ENCODE measurements at regions not wholly inside any gene's neighbourhood (a gene's known extent, or its start where the extent isn't known, plus 50 kb on each side); places are given as distances from the start of the nearest gene placed in this dataset.
"Not testable (repeated sequence)": the region's sequence is repeated elsewhere in the genome, so short reads cannot be mapped to it uniquely, and the experiment has no call there.

DNA sequence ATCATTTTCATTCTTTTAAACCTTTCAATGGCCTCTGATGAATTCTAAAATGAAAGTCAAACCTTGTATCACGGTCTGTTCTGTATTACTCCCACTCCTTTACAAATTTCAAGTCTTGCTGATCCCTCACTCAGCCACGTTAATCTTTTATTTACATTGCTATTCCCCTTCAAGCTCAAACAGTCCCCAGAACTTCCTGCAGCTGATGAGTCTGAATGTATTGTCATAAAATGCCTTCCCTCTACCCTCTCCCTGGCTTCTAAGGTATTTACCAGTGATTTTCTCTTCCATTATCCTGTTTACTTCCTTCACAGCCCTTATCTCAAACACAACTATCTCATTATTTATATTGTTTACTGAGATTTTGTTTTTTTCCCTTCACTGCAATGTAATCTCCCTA lies 562.3 kb upstream of the C9orf72 start:
- Mint-ChIP-seq H3K27me3 (no peaks in the 10 kb centered on the region), H3K9me3 (ENCODE audit: low read depth) (no peaks in the 10 kb centered on the region), H3K36me3 (no peaks in the 10 kb centered on the region), H3K27ac (no peak overlapping the region), H3K4me3 (no peak overlapping the region), H3K4me1 (no peaks in the 10 kb centered on the region)
- CTCF ChIA-PET = no interaction called here
- ATAC-seq = no peak
- no peak for DNase-seq

DNA sequence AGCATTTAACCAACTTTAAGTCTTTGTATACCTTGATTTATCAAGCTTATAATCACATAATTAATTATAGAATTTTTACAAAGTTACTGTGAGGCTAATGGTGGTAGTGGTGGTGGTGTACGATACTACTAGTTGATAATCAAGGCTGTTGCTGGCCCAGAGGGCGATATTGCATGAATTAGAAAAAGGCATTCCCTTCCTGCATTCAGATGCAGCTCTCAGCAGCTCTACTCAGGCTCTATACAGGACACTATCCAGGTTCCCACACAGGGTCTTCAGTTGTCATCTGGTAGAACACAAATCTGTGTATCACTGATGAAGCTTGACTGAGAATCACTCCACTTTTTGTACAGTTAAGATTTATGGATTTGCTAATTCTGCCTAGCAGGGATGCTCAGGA lies 562.8 kb upstream of the C9orf72 start:
- Mint-ChIP-seq H3K4me1 (no peaks in the 10 kb centered on the region), H3K9me3 (ENCODE audit: low read depth) (no peaks in the 10 kb centered on the region), H3K27me3 (no peaks in the 10 kb centered on the region), H3K36me3 (no peaks in the 10 kb centered on the region), H3K27ac (no peak overlapping the region), H3K4me3 (no peak overlapping the region)
- DNase-seq (no peak), ATAC-seq (no peak)
- CTCF ChIA-PET = no interaction called here

DNA sequence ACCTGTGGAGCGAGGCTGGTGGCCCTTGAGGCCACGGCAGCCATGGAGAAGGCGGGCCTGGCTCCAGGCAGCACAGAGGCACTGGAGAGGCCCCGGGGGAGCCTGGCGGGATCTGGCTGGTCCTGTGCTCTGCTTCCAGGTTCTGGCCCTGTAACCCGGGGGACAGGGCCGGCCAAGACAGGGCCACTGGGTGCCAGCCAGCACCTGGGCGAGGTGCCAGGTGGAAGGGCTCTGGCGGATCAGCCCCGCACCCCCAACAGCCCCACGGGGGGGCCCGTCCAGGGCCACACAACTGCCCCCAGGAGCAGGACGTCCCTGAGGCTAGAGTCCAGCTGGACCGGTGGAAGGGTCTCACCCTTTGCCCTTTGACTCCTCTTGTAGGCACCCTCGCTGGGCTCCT lies 574.1 kb upstream of the C9orf72 start:
- H3K27ac Mint-ChIP-seq; ATAC-seq; H3K4me3 Mint-ChIP-seq; DNase-seq; H3K9me3 Mint-ChIP-seq (ENCODE audit: low read depth); H3K4me1 Mint-ChIP-seq; CTCF ChIA-PET; H3K36me3 Mint-ChIP-seq; H3K27me3 Mint-ChIP-seq: not testable (repeated sequence)

DNA sequence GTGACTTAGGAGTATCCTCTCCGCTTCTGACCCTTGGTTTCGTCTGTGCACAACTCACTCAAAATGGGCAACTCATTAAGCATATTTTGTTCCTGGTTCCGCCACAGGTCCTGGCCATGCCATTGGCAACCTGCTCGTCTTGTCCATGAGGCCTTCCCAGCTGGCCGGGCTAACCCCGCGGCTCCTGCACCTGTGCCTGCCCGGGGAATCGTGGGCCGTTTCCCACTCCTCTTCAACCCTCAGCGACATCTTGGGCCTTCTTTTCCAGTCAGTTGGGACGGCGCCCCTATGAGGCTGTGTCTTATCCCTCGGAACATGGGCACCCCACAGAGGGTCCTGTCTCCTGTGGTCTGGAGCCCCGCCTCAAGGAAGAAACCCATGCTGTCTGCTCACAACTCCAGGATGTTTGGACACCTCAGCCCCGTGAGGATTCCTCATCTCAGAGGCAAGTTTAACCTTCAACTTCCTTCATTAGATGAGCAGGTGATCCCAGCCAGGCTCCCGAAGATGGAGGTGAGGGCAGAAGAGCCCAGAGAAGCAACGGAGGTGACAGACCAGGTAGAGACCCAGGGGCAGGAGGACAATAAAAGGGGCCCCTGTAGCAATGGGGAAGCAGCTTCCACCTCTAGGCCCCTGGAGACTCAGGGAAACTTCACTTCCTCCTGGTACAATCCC lies 574.8 kb upstream of the C9orf72 start:
- CTCF ChIA-PET; H3K4me1 Mint-ChIP-seq; H3K27ac Mint-ChIP-seq; H3K27me3 Mint-ChIP-seq; DNase-seq; H3K36me3 Mint-ChIP-seq; ATAC-seq; H3K4me3 Mint-ChIP-seq; H3K9me3 Mint-ChIP-seq (ENCODE audit: low read depth): not testable (repeated sequence)

DNA sequence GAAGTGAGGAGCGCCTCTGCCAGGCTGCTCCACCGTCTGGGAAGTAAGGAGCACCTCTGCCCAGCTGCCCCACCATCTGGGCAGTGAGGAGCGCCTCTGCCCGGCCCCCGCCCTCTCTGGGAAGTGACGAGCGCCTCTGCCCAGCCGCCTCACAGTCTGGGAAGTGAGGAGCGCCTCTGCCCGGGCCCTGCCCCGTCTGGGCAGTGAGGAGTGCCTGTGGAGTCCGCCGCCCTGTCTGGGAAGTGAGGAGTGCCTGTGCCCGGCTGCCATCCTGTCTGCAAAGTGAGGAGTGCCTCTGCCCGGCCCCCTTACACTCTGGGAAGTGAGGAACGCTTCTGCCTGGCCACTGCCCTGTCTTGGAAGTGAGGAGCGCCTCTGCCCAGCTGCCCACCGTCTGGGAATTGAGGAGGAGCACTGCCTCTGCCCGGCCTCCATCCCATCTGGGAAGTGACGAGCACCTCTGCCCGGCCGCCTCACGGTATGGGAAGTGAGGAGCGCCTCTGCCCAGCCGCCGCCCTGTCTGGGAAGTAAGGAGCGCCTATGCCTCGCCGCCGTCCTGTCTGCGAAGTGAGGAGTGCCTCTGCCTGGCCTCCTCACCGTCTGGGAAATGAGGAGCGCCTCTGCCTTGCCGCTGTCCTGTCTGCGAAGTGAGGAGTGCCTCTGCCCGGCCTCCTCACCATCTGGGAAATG lies 576.2 kb upstream of the C9orf72 start:
- H3K4me3 Mint-ChIP-seq; DNase-seq; H3K27ac Mint-ChIP-seq; ATAC-seq; H3K36me3 Mint-ChIP-seq; H3K27me3 Mint-ChIP-seq; CTCF ChIA-PET; H3K4me1 Mint-ChIP-seq; H3K9me3 Mint-ChIP-seq (ENCODE audit: low read depth): not testable (repeated sequence)

DNA sequence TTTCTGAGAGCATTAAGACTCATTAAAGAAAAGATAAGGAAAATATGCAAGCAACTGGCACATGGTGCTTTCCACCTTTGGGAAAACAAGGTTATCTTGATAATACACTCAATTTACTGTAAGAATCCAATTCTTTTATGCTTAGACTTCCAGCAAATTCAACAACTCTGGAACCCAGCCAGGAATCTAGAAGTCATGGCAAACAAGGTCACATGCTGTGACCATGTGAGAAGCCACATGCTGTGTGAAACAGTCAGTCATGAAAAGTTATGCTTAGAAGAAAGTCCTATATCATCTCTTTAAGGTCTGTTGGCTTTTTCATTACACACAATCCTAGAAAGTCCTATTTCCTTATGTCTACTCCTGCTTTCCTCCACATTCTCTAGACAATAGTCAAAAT lies 581.8 kb upstream of the C9orf72 start:
- no peak for ATAC-seq

DNA sequence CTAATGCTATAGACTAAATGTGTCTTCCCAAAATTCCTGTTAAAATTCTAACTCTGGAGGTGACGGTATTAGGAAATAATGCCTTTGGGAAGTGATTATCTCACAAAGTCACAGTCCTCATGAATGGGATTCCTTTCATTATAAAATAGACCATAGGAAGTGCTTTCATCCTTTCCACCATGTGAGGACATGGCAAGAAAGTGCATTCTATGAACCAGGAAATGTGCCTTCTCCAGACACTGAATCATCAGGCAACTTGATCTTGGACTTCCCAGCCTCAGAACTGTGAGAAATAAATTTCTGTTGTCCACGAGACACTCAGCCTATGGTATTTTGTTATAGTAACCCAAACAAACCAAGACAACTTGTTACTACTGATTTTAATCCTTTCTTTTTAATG lies 582.4 kb upstream of the C9orf72 start:
- Mint-ChIP-seq H3K9me3 (ENCODE audit: low read depth) (no peaks in the 10 kb centered on the region), H3K4me1 (no peaks in the 10 kb centered on the region), H3K27me3 (no peaks in the 10 kb centered on the region), H3K4me3 (no peak overlapping the region), H3K27ac (no peak overlapping the region), H3K36me3 (no peaks in the 10 kb centered on the region)
- DNase-seq = no peak
- ATAC-seq = no peak
- CTCF ChIA-PET = no interaction called here

More for the DNA sequence above, 581.8 kb upstream of the C9orf72 start:
- no peaks in the 10 kb centered on the region for H3K36me3 Mint-ChIP-seq
- H3K9me3 Mint-ChIP-seq (ENCODE audit: low read depth) = no peaks in the 10 kb centered on the region
- DNase-seq = no peak
- no peak overlapping the region for H3K4me3 Mint-ChIP-seq
- CTCF ChIA-PET = no interaction called here
- H3K27ac Mint-ChIP-seq = no peak overlapping the region
- H3K27me3 Mint-ChIP-seq = no peaks in the 10 kb centered on the region
- H3K4me1 Mint-ChIP-seq = no peaks in the 10 kb centered on the region

DNA sequence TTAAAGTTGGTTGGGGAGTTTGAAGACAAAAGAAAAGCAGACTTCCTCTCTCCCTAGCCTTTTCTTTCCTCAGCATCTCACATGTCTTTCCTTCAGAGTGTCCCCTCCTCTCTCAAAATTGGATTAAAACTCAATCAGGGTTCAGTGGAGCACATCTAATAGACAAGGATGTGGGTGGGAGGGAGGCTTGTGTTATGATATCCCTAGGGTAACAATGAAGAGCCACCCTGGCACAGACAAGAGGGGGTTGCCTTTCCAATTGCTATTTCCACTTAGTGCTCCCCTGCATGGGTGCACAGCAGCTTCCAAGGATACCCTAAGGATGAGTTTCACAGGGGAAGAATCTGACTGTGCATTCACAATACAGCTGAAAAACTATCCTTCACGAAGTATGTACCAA lies 585.2 kb upstream of the C9orf72 start:
- Mint-ChIP-seq H3K4me3 (no peak overlapping the region), H3K9me3 (ENCODE audit: low read depth) (no peaks in the 10 kb centered on the region), H3K27me3 (no peaks in the 10 kb centered on the region), H3K36me3 (no peaks in the 10 kb centered on the region), H3K4me1 (no peaks in the 10 kb centered on the region), H3K27ac (no peak overlapping the region)
- CTCF ChIA-PET = no interaction called here
- DNase-seq = no peak
- no peak for ATAC-seq

DNA sequence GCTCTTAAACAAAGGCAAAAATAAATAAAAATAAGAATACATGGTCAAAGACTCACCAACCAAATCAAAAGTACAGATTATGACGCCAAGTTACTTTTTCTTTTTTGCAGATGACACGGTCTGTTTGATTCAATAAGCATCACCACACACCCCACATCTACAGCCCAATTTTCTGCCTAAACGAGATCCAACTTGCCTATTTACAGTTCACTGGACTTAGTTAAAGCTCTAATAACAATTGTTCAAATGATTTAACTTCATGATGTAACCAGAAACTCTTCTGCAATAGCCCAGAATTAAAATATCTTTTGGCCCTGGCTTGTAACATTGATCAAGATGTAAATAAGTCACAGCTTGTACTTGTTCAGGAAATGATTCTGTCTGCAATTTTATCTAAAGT lies 590.3 kb upstream of the C9orf72 start:
- Mint-ChIP-seq H3K9me3 (ENCODE audit: low read depth) (no peaks in the 10 kb centered on the region), H3K4me3 (no peak overlapping the region), H3K27ac (no peak overlapping the region), H3K4me1 (no peaks in the 10 kb centered on the region), H3K36me3 (no peaks in the 10 kb centered on the region), H3K27me3 (no peaks in the 10 kb centered on the region)
- CTCF ChIA-PET = no interaction called here
- ATAC-seq (no peak), DNase-seq (no peak)

DNA sequence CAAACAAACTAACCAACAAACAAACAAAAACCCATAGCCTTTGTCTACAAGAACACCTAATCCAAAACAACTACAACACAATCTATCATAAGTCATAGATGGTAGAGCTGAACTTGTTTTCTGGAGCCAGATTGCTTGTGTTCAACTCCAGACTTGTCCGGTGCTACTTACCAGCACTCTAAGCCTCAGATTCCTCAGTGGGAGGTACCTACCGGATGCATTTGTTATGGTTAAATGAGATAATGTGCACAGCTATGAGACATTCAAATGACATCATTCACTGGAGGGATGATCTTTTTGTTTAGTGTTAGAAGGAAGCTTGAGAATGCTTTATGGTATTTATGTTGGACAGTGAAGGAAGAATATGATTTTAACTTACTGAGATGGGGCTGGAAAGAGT lies 592.9 kb upstream of the C9orf72 start:
- H3K27ac Mint-ChIP-seq = no peak overlapping the region
- CTCF ChIA-PET = no interaction called here
- DNase-seq (no peak), ATAC-seq (no peak)
- H3K4me1 Mint-ChIP-seq = no peaks in the 10 kb centered on the region
- H3K27me3 Mint-ChIP-seq = no peaks in the 10 kb centered on the region
- H3K9me3 Mint-ChIP-seq (ENCODE audit: low read depth) = no peaks in the 10 kb centered on the region
- no peaks in the 10 kb centered on the region for H3K36me3 Mint-ChIP-seq
- no peak overlapping the region for H3K4me3 Mint-ChIP-seq

DNA sequence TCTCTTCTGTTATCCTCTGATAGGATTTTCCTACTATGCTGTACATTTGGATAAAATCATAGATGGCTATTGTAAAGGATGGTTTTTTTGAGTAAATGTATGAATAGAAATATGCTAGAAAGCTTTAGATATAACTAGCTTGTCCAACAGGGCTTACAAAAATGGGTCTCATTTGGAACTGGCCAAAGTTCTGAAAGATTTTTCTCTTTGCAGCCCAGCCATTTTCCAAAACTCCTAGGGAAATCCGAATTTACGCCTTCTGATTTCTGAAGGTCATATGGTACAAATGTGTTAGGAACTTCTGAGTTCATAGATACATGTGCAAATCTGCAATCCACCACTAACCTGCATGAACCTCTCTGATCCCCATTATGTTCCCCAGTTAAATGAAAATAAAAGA lies 603.9 kb upstream of the C9orf72 start:
- CTCF ChIA-PET = no interaction called here
- H3K4me1 Mint-ChIP-seq = no peaks in the 10 kb centered on the region
- no peaks in the 10 kb centered on the region for H3K27me3 Mint-ChIP-seq
- H3K27ac Mint-ChIP-seq = no peak overlapping the region
- peaks cover 2% of the 10 kb centered on the region for H3K9me3 Mint-ChIP-seq (ENCODE audit: low read depth)
- no peak for DNase-seq
- no peaks in the 10 kb centered on the region for H3K36me3 Mint-ChIP-seq
- no peak for ATAC-seq
- no peak overlapping the region for H3K4me3 Mint-ChIP-seq

DNA sequence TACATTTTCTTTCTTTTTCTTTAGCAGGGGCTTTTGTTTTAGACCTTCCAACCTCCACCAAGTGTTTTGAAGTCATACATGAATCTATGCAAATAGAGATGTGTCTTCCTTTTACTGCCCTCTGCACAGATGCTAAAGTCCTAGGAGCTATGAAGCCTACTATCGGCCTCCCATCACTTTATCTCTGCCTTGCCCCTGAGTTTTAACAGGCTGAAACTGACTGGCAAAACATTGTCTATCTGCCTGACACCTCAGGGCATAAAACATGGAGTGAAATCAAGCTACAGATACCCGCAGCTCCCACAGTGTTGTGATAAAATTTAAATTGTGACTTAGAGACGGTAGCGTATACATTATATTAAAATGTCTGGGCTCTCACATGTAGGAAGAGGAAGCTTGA lies 604.6 kb upstream of the C9orf72 start:
- no peak overlapping the region for H3K4me3 Mint-ChIP-seq
- no peaks in the 10 kb centered on the region for H3K27me3 Mint-ChIP-seq
- peaks cover 2% of the 10 kb centered on the region for H3K9me3 Mint-ChIP-seq (ENCODE audit: low read depth)
- DNase-seq (no peak), ATAC-seq (no peak)
- CTCF ChIA-PET = no interaction called here
- no peaks in the 10 kb centered on the region for H3K36me3 Mint-ChIP-seq
- no peaks in the 10 kb centered on the region for H3K4me1 Mint-ChIP-seq
- no peak overlapping the region for H3K27ac Mint-ChIP-seq

DNA sequence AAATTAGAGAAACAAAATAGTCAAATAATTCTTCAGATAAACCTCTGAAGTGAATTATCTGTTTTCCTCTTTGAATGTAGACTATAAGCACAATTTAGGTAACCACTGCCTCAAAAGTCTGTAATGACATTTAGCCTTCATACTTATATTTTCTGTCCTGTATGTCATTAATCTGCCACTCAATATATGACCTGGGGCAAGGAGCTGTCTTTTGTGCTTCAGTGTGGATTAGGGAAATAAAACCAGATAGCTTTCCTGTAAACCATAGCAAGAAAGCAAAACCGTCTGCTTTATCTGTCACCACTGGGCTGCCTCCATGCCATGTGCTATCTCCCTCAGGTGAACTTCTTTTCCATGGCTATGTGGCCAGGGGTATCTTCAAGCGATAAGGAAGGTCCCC lies 606.6 kb upstream of the C9orf72 start:
- CTCF ChIA-PET = no interaction called here
- ATAC-seq = no peak
- H3K4me3 Mint-ChIP-seq = no peak overlapping the region

DNA sequence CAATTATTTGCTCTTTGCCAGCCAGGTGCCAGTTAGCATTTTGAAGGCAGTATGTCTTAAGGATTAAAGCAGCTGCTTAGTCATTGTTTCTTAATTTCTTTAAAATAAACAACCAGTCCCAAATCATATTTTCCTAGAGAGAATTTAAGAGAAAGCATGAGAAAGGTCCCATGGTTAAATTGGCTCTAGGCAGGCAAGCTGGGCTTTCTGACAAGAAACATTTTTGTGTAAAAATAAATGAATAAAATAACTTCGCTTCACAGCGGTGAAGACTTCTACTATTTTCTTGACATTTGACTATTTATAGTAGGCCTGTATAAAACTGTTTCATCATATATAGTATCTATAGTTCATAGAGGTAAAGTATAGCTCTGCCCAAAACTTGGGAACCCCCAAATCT lies 617.7 kb upstream of the C9orf72 start:
- Mint-ChIP-seq H3K27me3 (no peaks in the 10 kb centered on the region), H3K36me3 (no peaks in the 10 kb centered on the region)
- CTCF ChIA-PET = no interaction called here

More for the DNA sequence above, 606.6 kb upstream of the C9orf72 start:
- DNase-seq = no peak
- H3K4me1 Mint-ChIP-seq = no peaks in the 10 kb centered on the region
- no peak overlapping the region for H3K27ac Mint-ChIP-seq
- no peaks in the 10 kb centered on the region for H3K9me3 Mint-ChIP-seq (ENCODE audit: low read depth)
- no peaks in the 10 kb centered on the region for H3K27me3 Mint-ChIP-seq
- H3K36me3 Mint-ChIP-seq = no peaks in the 10 kb centered on the region

DNA sequence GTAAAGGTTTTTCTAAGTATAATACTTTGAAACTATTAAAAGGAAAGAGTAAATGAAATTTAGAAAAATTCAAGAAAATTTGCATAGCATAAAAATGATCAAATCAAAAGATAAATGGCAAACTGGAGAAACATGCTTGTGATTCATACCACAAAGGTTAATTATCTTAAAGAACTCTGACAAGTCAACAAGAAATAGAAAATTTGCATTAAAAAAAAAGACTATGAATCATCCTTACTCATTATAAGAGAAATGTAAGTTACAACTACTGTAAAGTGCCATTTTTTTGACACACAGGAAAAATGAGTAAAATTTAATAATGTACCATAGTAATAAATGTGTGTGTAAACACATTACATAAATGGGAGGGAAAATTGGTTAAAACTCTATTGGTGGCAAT lies 624.4 kb upstream of the C9orf72 start:
- DNase-seq (no peak), ATAC-seq (no peak)
- Mint-ChIP-seq H3K4me1 (no peaks in the 10 kb centered on the region), H3K36me3 (no peaks in the 10 kb centered on the region), H3K4me3 (no peak overlapping the region), H3K27me3 (no peaks in the 10 kb centered on the region), H3K9me3 (ENCODE audit: low read depth) (no peaks in the 10 kb centered on the region), H3K27ac (no peak overlapping the region)
- CTCF ChIA-PET = no interaction called here

More for the DNA sequence above, 617.7 kb upstream of the C9orf72 start:
- Mint-ChIP-seq H3K4me3 (no peak overlapping the region), H3K27ac (no peak overlapping the region), H3K9me3 (ENCODE audit: low read depth) (peaks cover 21% of the 10 kb centered on the region), H3K4me1 (no peaks in the 10 kb centered on the region)
- DNase-seq = no peak
- ATAC-seq = no peak

Measured in activated CD8-positive, alpha-beta memory T cell treated with anti-CD3 and anti-CD28 coated beads, Interleukin-2, amount 10 ng/mL, durations not matched to agents 7 days and 5 days (primary cell).